ENCODE measurements at regions not wholly inside any gene's neighbourhood (a gene's known extent, or its start where the extent isn't known, plus 50 kb on each side); places are given as distances from the start of the nearest gene placed in this dataset.
"Not testable (repeated sequence)": the region's sequence is repeated elsewhere in the genome, so short reads cannot be mapped to it uniquely, and the experiment has no call there.

- DNase-seq: no peak
These were observed 598.1 kb downstream of the SH2D4B start for GRCh38 chr10:81135851-81136250.

- DNase-seq: no peak
These were observed 598.6 kb downstream of the SH2D4B start for GRCh38 chr10:81136261-81136660.

GRCh38 chr10:81145975-81146374 is 608.3 kb downstream of the SH2D4B start:
- DNase-seq: no peak

- DNase-seq: no peak
These were observed 608.7 kb downstream of the SH2D4B start for GRCh38 chr10:81146436-81146835.

- no peak for DNase-seq
These were observed 615.0 kb downstream of the SH2D4B start for GRCh38 chr10:81152656-81153055.

- DNase-seq: no peak
These were observed 620.0 kb downstream of the SH2D4B start for GRCh38 chr10:81157681-81158080.

GRCh38 chr10:81177651-81178244 is 640.0 kb downstream of the SH2D4B start:
- DNase-seq: no peak

- DNase-seq: no peak
These were observed 641.6 kb downstream of the SH2D4B start for GRCh38 chr10:81179324-81179723.

GRCh38 chr10:81179805-81180452 is 642.2 kb downstream of the SH2D4B start:
- DNase-seq: no peak

GRCh38 chr10:81182296-81182695 is 644.6 kb downstream of the SH2D4B start:
- no peak for DNase-seq

GRCh38 chr10:81192221-81192788 is 654.6 kb downstream of the SH2D4B start:
- DNase-seq: no peak

- no peak for DNase-seq
These were observed 663.1 kb downstream of the SH2D4B start for GRCh38 chr10:81200801-81201200.

- not testable (repeated sequence) for DNase-seq
These were observed 667.6 kb upstream of the NRG3 start for GRCh38 chr10:81207359-81207758.

GRCh38 chr10:81213370-81213769 is 661.6 kb upstream of the NRG3 start:
- DNase-seq: no peak

- DNase-seq: no peak
These were observed 659.5 kb upstream of the NRG3 start for GRCh38 chr10:81215498-81215897.

GRCh38 chr10:81216949-81217348 is 658.0 kb upstream of the NRG3 start:
- DNase-seq: no peak

GRCh38 chr10:81218307-81218706 is 656.7 kb upstream of the NRG3 start:
- no peak for DNase-seq

GRCh38 chr10:81219758-81220157 is 655.2 kb upstream of the NRG3 start:
- no peak for DNase-seq

GRCh38 chr10:81248886-81249285 is 626.1 kb upstream of the NRG3 start:
- DNase-seq: no peak

- DNase-seq: no peak
These were observed 623.4 kb upstream of the NRG3 start for GRCh38 chr10:81251457-81252115.

GRCh38 chr10:81264991-81265390 is 610.0 kb upstream of the NRG3 start:
- DNase-seq: not testable (repeated sequence)

- DNase-seq: no peak
These were observed 604.9 kb upstream of the NRG3 start for GRCh38 chr10:81270051-81270450.

GRCh38 chr10:81280497-81281479 is 594.2 kb upstream of the NRG3 start:
- DNase-seq: no peak

All from NCI-H2227 treated with DMSO at 0.1 percent for 48 hours (cell line).